Sigmoid colon (tissue), 4 donors: ENCODE measurements at regions not wholly inside any gene's neighbourhood (a gene's known extent, or its start where the extent isn't known, plus 50 kb on each side); places are given as distances from the start of the nearest gene placed in this dataset.

Experiments used
- EP300 ChIP-seq, 4 donors: sonication (generic); formaldehyde crosslinking; IDR thresholded peaks; one replicate each; pipeline ENCODE4 v1.6.1; 2017; ENCODE audit warnings: antibody characterized with exemption in 4 of 4
- POLR2A ChIP-seq, 2 donors: fragments of 450-650 bp; IDR thresholded peaks; one replicate each; pipeline ENCODE4 v1.6.1; 2016; ENCODE audit warnings: antibody characterized with exemption in 2 of 2, mild to moderate bottlenecking in 2 of 2, moderate library complexity in 2 of 2
- POLR2AphosphoS5 ChIP-seq, 4 donors: sonication (generic); formaldehyde crosslinking; IDR thresholded peaks; one replicate each; pipeline ENCODE4 v1.6.1; 2017; ENCODE audit warnings: antibody characterized with exemption in 4 of 4
- TF ChIP-seq, protein P1 (sequence below), 4 experiments: fragments of 450-650 bp in 3 of 4; fragments of 200-600 bp in 1 of 4; IDR thresholded peaks; one replicate each; pipeline ENCODE4 v1.5.1; 2016 to 2019; ENCODE audit warnings: antibody characterized with exemption in 4 of 4, mild to moderate bottlenecking in 3 of 4, moderate library complexity in 2 of 4

DNA sequence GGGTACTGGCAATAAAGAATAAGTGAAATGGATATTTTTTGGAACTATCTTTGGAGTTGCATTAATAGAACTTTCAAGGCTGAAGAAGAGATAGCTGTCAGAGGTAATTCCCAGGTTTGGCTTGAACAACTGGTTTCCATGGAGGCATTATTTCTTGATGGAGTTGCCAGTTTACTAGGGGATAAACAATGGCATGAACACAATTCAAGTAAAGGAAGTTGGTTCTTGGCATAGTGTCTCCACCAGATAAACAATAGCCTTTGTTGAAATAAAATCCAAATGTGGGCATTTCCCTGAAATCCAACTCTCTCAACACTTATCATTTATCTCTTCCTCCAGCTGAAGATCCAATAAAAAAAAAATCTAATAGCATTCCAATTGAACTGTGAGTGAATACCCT is 454.9 kb downstream of the C6orf118 start:
- TF ChIP-seq, protein P1, sequence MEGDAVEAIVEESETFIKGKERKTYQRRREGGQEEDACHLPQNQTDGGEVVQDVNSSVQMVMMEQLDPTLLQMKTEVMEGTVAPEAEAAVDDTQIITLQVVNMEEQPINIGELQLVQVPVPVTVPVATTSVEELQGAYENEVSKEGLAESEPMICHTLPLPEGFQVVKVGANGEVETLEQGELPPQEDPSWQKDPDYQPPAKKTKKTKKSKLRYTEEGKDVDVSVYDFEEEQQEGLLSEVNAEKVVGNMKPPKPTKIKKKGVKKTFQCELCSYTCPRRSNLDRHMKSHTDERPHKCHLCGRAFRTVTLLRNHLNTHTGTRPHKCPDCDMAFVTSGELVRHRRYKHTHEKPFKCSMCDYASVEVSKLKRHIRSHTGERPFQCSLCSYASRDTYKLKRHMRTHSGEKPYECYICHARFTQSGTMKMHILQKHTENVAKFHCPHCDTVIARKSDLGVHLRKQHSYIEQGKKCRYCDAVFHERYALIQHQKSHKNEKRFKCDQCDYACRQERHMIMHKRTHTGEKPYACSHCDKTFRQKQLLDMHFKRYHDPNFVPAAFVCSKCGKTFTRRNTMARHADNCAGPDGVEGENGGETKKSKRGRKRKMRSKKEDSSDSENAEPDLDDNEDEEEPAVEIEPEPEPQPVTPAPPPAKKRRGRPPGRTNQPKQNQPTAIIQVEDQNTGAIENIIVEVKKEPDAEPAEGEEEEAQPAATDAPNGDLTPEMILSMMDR (IDR thresholded peaks at IDR 0.05): no peak
- TF ChIP-seq POLR2A (IDR thresholded peaks at IDR 0.05) (no peak), EP300 (IDR thresholded peaks at IDR 0.05) (no peak), POLR2AphosphoS5 (IDR thresholded peaks at IDR 0.05) (no peak)
